ENCODE measurements at regions not wholly inside any gene's neighbourhood (a gene's known extent, or its start where the extent isn't known, plus 50 kb on each side); places are given as distances from the start of the nearest gene placed in this dataset.
A peak's percentile ranks its signal among the peaks of the same experiment; 100 is the strongest.

- H3K4me1 ChIP-seq = no peaks in the 10 kb centered on the region
- TF ChIP-seq, protein P1, sequence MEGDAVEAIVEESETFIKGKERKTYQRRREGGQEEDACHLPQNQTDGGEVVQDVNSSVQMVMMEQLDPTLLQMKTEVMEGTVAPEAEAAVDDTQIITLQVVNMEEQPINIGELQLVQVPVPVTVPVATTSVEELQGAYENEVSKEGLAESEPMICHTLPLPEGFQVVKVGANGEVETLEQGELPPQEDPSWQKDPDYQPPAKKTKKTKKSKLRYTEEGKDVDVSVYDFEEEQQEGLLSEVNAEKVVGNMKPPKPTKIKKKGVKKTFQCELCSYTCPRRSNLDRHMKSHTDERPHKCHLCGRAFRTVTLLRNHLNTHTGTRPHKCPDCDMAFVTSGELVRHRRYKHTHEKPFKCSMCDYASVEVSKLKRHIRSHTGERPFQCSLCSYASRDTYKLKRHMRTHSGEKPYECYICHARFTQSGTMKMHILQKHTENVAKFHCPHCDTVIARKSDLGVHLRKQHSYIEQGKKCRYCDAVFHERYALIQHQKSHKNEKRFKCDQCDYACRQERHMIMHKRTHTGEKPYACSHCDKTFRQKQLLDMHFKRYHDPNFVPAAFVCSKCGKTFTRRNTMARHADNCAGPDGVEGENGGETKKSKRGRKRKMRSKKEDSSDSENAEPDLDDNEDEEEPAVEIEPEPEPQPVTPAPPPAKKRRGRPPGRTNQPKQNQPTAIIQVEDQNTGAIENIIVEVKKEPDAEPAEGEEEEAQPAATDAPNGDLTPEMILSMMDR (IDR thresholded peaks at IDR 0.05) = no peak
- no peak for ATAC-seq
- no peaks in the 10 kb centered on the region for H3K27me3 ChIP-seq
- intact Hi-C loops (cut with DNase I) = no loop called here
- no peaks in the 10 kb centered on the region for H3K9me3 ChIP-seq
- no peak for DNase-seq
- no peaks in the 10 kb centered on the region for H3K36me3 ChIP-seq
- H3K4me3 ChIP-seq = no peak overlapping the region
- H3K27ac ChIP-seq = no peak overlapping the region
Measured at GRCh38 chr18:55990186-55990585, 402.2 kb upstream of the TCF4 start.

GRCh38 chr18:55988537-55988936, 400.5 kb upstream of the TCF4 start:
- TF ChIP-seq, protein P1 (IDR thresholded peaks at IDR 0.05) = no peak
- DNase-seq = peak in 1 of 4 donors; percentile 43

GRCh38 chr18:55983433-55983832, 395.4 kb upstream of the TCF4 start:
- ATAC-seq = no peak
- no peak overlapping the region for H3K27ac ChIP-seq
- intact Hi-C loops (cut with DNase I) = no loop called here

More at GRCh38 chr18:55988537-55988936, 400.5 kb upstream of the TCF4 start:
- ATAC-seq = peak; percentile 54
- no peaks in the 10 kb centered on the region for H3K27me3 ChIP-seq
- no peaks in the 10 kb centered on the region for H3K36me3 ChIP-seq
- H3K27ac ChIP-seq = peak overlapping the region in 1 of 2 donors; percentile 11
- H3K9me3 ChIP-seq = peaks cover 0 to 5% of the 10 kb centered on the region in 2 donors
- no peaks in the 10 kb centered on the region for H3K4me1 ChIP-seq
- intact Hi-C loops (cut with DNase I) = no loop called here
- no peak overlapping the region for H3K4me3 ChIP-seq

DNA sequence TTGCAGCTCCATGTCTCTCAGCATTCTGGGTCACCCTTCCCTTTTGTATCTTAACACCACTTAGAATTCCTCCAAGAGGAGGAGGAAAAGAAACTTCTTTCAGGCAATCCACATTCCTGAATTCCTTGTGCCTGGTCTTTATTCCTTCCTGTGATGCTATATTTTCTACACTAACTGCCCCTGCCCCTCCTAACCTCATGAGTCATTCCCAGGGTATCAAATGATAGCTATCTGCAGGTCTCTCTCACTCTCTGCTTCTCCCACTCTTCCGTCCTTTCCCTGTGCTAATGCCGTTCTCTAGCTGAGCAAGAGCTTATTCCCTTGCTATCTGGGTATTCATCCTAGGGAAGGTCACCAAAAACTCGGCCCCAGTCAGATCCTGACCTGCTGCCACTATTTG, 395.0 kb upstream of the TCF4 start:
- intact Hi-C loops (cut with DNase I) = no loop called here
- H3K36me3 ChIP-seq = no peaks in the 10 kb centered on the region
- no peak overlapping the region for H3K27ac ChIP-seq
- no peak for ATAC-seq
- H3K27me3 ChIP-seq = no peaks in the 10 kb centered on the region
- TF ChIP-seq, protein P1 (IDR thresholded peaks at IDR 0.05) = no peak
- H3K9me3 ChIP-seq = peaks cover 0 to 5% of the 10 kb centered on the region in 2 donors
- H3K4me1 ChIP-seq = no peaks in the 10 kb centered on the region
- H3K4me3 ChIP-seq = no peak overlapping the region
- no peak for DNase-seq

More at GRCh38 chr18:55983433-55983832, 395.4 kb upstream of the TCF4 start:
- Histone ChIP-seq H3K27me3 (no peaks in the 10 kb centered on the region), H3K4me3 (no peak overlapping the region), H3K9me3 (peaks cover 0 to 5% of the 10 kb centered on the region in 2 donors), H3K36me3 (no peaks in the 10 kb centered on the region), H3K4me1 (no peaks in the 10 kb centered on the region)
- TF ChIP-seq, protein P1 (IDR thresholded peaks at IDR 0.05) = no peak
- DNase-seq = no peak

GRCh38 chr18:55981712-55982475, 393.9 kb upstream of the TCF4 start:
- no peak for ATAC-seq
- Histone ChIP-seq H3K36me3 (no peaks in the 10 kb centered on the region), H3K4me3 (no peak overlapping the region), H3K9me3 (peaks cover 0 to 5% of the 10 kb centered on the region in 2 donors), H3K4me1 (no peaks in the 10 kb centered on the region), H3K27ac (peak overlapping the region in 1 of 2 donors; percentile 1), H3K27me3 (no peaks in the 10 kb centered on the region)
- DNase-seq = no peak
- intact Hi-C loops (cut with DNase I) = no loop called here
- TF ChIP-seq, protein P1 (IDR thresholded peaks at IDR 0.05) = no peak
